Embryonic facial prominence (tissue), 1 donor: ENCODE measurements at regions not wholly inside any gene's neighbourhood (a gene's known extent, or its start where the extent isn't known, plus 50 kb on each side); places are given as distances from the start of the nearest gene placed in this dataset.
A peak's percentile ranks its signal among the peaks of the same experiment; 100 is the strongest.

Experiments
- DNase-seq: peaks from one replicate; pipeline ENCODE4 v3.0.0-alpha.2; 2016; ENCODE audit errors: extremely low spot score

DNA sequence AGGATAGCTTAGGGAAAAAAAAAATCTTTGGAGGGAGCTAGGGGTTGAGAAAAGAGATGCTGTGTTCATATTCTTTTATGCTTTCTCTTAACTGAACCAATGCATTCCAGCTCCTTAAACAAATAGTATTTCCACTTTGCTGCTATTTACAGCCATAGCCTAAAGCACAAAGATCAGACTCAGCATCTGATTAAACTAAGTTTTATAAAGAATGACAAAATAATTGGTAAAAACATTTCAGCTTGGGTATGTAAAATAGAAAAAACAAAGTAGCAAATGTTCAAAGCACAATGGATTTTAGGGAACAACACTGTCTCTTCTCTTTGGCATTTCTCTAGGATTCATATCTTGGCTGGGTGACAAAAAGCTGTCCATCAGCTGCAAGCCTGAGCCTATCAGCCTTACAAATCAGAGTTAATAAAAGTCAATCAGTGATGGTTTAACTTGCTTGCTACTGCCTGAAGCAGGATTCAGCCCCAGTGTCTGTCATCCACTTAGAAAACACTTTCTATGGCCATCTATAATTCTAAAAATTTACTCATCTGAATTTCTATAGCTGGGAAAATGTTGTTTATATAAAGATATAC is 232.1 kb upstream of the CDIN1 start:
- no peak for DNase-seq

DNA sequence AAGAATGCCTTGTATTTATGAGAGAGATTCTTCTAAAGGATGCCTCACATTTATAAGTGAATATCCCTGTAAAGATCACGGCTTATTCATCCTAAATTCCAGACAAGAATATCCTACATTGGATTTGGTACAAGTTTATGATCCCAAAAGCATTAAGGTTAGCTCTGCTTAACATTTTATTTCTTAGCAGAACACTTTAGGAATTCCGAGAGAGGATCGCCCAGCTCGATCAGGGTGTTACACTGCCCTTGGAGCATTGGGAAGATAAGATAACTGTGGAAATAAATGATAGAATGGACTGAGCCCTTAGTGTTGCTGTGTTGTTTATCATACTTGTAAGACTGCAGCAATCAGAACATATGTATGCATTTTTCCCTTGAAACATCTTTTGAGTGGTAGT is 223.0 kb upstream of the CDIN1 start:
- DNase-seq = no peak

DNA sequence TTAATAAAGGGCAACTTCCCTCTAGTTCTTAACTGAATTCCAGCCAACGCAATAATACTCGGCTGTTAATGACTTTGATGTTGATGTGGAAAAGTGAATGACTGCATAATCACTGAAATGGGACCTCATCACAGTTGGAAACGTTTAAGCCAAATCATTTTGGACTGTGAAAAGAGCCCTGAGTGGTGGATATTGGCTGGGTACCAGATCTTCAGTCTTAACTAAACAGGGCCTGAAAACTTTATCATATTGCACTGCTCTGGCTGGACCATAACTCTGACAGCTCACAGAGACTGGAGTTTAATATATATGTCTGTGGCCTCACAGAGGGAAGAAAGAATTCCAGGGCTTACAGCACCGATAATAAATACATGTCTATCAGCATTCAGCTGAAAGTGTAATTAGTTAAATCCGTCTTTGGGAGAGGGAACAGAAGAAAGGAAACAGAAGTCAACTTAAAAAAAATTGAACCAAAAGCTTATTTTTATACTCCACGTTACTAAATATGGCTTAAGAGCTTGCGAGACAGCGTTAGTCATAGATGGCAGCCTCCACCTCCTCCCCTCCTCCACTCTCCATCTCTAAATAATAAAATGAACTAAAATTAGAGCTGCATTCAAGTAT is 222.3 kb upstream of the CDIN1 start:
- DNase-seq = peak; percentile 46

DNA sequence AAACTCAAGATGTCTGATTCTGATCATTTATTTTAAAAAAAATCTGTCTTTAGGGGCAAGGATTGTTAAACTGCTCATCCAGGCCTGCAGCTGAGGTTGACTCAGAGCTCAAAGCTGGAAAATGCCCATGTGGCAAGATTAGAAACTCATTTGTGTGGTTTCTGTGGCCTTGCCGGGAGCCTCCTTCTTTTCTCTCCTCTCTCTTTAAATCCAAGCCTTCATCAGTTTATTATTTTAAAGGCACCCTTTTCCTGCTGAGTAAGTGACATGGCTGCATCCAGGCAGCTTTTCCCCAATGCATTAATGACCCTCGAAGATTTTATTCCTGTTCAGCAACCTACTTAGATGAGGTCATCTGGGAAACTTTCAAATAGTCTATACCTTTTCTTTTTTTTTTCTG is 221.3 kb upstream of the CDIN1 start:
- no peak for DNase-seq

DNA sequence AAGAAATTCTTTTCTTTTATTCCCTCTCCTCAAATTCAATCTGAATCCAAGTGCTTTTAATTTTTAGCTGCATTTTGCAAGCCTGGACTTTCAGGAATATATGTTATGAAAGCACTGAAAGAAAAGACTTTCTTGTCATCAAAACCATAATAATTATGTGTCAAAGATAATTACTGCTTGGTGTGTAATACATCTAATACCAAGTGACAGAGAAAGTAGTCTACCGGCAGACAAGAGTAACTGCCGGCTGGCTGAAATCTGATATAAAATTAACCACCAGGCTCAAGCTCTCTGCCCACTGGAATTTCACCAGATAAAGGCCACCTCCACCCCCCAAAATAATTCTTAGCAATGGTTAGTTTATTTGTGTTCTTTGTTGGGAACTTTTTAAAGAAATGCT is 220.9 kb upstream of the CDIN1 start:
- no peak for DNase-seq

DNA sequence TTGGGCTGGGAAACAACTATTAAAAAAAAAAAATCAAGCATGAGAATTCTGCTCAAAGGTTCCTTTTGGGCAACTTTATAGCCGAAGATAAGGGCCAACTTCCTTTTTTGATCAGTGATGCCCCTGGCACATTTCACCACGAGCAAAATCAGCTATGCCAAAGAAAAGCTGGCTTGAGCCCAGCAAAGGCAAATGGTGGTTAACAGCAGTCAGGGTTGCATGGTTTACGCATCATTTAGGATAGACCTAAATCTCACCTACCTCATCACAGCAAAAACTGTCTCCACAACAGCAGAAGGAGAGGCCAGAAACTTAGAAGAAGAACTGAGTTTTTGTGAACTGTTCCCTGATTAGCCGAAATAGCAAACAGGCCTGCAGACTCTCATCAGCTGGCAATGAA is 220.1 kb upstream of the CDIN1 start:
- DNase-seq = no peak

DNA sequence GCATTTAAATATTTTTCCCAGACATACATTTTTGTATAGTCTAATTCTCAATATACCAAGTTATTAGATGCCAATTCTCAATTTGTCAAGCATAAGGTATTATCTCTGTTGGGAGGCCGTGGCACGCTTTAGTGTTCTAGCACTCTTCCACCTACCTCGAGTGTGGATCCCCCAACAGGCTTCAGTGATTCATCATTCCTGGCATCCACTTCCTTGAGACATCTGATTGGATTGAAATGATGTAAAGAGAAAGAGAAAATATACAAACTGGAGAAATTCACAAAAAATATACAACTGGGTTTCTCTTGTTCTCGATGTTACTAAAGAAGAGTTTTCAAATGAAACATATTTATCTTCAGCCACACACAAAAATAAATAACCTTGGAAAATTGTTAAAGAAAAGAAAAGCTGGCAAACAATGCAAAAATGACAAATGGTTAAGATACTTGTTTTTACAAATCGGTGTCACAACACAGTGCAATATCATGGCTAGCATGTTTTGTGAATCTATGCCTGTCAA is 218.0 kb upstream of the CDIN1 start:
- no peak for DNase-seq

DNA sequence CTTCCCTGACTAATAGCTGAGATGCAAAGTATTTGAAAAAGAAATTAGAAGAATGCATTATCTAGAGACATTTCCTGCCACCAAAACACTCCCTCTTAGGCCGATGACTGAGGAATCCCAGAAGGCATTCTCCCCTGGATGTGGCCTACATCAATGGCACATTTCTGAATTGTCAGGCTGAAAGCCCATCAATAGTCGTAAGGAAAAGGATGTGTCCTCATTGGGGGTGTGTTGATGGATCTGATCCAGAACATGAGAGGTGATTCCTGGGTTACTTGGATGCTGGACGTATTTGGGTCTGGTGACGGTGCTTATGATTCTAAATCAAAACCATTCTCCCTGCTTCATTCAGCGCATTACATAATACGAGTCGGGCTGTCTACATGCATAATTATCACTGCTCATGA is 216.9 kb upstream of the CDIN1 start:
- no peak for DNase-seq

DNA sequence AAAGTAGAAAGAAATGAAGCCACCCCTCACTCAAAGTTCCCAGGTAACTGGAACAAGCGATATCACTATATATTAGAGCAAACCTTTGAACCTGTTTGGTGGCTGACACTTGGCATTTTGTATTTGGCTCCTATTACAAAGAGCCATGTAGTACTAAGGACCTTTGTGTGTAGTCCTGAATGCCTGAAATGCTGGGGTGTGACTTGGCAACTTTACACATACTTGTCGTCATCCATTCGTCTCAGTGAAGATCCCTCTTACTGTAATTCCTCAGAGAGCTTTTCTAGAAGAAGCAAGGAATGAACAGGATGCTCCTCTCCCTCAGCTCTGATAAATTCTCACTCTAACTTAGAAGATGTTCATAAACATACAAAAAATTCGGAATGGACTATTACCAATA is 216.1 kb upstream of the CDIN1 start:
- DNase-seq = no peak

DNA sequence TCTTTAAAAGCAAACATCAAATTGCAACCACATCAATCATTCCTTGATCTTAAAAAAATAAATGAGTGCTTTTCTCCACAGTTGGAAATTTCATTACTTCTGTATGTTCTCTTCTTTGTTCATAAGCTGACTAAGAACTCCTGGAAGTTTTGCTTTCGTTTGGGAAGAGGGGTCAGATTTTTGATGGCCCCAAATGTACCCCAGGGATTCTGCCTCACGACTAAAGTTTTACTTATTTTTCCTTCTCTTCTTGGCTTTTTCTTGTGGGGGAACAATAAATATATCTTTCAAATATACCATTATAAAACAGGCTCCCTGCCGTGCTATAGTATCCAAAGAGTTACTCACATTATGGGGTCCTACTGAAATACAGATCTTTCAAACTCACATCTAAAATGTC is 215.0 kb upstream of the CDIN1 start:
- DNase-seq = no peak

DNA sequence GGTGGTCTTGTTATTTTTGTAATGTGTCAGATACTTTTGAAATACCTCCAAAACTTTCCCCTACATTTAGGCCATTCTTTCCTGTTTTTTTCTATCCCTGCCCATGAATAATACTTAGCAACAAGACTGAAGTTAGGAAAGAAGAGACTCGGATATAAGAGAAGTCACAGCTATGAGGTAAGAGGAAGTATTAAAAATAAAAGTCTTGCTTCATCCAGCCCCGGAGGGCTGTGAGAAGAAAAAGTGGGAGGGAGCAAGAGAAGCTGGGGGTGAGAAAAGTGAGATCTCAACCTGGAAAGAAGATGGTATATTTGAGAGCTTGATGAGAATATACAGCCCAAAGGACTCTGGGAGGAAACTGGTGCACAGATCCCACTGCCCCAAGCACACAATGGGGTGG is 213.5 kb upstream of the CDIN1 start:
- DNase-seq = no peak

DNA sequence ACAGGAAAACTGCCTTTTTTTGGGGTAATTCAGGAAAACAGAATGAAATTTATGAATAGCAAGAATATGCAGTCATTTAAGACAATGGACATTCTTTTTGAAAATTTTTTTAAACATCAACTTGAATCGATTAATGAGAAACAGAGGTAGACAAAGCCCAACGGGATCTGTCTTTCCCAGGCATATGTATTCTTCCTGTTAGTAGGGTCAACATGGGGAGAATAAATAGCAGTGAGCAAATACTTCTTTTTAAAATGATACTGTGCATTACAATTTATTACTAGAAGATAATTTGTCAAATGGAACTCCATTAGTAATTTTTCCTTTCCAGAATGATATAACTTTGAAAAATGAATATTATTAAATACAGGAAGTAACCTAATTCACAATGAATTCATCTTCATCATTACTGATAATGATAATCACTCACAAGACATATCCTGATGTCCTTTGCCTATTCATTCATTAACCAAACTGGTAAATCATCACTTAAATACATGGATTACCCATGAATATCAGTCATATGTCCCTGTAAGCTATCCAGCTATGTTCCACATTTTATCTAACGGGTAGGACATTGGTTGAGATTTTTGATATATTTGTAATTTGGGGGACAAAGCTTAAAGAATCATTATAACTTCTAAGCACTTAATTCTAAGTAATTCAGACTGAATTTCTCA is 209.2 kb upstream of the CDIN1 start:
- no peak for DNase-seq

DNA sequence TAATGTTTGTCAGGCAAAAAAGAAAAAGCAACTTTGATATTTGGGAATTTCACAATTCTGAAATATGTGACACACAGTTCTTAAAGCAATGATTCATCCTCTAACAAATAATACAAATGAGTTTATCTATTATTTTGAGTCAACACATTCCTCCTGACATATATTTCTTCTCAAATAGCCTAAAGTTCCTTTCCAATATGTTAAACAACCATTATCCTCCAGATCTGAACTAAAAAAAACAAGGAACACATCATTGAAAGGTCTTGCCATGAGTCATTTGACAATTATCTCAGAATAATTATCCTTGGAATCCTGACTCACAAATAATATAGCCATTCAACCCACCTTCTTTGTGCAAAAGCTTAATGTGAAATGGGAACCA is 208.7 kb upstream of the CDIN1 start:
- DNase-seq = no peak

DNA sequence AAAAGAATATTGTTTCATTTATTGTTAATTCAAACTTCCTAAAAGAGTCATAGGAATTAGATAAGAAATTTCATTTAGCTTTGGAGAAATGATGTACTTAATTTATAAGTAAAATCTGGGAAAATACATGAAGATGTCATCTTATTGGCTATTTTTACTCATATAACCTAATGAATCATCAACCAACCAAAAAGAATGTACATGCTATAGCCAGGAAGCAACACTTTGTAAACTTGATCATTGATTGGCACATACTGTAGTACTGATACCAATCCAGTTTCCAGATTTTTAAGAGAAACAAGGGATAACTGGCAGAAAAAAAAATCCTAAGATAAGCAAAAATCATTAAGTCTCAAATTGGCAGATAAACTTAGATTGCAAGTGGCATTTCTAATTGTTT is 207.9 kb upstream of the CDIN1 start:
- no peak for DNase-seq

DNA sequence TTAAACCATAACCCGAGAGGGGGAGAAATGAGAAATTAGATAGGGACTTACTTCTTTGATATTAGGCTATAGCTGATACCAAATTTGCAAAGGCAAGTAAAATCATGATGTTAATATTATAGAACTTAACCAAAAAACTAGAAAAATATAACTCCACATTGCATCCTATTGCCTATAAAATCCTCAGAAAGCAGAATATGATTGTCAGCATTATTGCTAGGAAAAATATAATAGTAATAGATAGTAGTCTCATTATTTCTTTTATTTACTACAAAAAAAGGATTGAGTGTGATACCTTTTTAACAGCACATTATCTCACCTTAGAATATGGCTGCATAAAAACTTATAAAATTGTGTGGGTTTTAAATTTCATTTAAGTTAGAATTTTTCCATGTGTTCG is 206.5 kb upstream of the CDIN1 start:
- DNase-seq = no peak

DNA sequence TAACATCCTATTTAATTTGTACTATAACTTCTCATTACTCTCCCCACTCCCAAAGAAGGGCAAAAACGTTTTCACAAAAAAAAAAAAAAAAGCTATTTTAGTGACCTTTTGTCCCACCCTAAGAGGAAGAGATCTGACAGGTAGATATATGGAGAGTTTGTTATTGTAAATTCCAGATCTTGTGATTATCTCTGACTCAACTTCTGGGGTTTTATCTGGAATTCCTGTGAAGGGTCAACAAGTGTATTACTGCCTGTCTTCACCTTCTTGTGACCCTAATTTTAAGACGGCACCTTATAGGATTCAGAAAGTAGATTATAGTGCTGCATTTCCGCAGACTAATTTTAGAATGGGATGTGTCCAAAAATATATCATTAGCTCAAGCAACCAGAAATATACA is 205.9 kb upstream of the CDIN1 start:
- no peak for DNase-seq

DNA sequence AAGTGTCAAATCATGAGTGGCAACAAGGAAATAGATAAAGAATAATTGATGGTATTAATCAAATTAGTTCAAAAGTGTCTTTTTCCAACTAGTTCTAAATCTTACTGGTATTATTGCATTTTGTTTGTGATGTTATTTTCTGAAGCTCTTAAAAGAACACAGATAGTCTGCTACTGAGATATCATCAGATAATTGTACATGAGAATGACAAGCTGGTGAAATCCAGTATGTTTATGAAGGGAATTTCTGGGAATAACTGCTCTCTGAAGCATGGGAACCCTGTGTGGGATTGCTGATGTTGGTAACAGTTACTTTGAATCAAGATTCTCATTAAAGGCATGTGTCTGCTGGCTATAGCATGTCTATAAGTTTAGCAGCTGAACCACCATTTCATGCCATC is 190.3 kb upstream of the CDIN1 start:
- no peak for DNase-seq

DNA sequence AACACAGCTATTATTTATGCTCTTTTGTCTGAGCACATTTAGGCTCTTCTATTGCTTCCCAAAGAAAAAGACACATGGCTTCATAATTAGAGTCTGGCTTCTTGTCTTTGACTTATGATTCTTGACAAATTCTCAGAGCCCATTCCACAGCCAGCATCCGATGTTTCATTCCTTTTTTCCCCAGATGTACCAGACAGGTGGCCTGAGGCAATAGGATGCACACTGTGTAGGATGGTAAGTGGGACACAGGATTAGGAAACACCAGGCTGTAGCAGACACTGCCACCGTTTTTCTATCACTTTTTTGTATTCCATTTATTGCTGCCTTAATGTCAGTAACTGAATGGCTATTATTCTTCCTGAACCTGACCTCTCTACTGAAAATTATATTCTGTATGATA is 188.9 kb upstream of the CDIN1 start:
- no peak for DNase-seq

DNA sequence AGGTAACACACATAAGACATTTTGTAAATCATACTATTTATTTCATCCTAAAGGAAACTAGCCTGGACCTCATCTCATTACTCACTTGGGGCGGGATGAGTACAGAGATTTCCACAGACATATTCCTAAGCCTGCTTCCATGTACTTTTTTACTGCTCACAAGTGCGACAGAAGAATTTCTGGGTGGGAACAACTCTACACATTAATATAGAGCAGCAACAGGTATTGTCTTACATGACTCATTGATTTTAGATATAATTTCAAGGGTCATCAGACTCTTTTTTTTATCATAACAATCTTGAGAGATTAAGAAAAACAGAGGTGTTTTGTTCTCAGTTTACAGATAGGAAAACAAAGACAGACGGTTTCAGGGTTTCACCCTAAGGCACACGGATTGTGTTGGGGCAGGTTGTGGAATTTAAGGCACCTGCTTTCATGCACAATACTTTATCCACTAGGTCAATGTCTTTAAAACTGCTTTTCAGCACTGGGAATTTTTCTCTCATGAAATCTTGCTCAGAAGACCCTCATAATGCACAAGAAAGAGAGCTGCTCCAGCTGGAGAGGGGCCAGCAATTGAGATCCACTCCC is 186.7 kb upstream of the CDIN1 start:
- DNase-seq = no peak

DNA sequence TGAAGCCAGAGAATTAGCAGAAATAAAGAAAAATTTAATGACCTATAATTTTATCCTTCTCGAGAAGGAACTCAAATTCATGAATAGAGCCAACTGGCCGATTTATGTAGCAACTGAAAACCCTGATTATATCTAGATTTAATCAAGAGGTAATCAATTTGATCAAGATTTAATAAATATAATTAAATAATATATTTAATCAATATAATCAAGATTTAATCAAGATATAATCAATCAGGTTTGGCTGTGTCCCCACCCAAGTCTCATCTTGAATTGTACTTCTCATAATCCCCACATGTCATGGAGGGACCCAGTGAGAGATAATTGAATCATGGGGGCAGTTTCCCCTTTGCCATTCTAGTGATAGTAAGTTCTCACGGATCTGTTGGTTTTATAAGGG is 181.2 kb upstream of the CDIN1 start:
- DNase-seq = no peak

DNA sequence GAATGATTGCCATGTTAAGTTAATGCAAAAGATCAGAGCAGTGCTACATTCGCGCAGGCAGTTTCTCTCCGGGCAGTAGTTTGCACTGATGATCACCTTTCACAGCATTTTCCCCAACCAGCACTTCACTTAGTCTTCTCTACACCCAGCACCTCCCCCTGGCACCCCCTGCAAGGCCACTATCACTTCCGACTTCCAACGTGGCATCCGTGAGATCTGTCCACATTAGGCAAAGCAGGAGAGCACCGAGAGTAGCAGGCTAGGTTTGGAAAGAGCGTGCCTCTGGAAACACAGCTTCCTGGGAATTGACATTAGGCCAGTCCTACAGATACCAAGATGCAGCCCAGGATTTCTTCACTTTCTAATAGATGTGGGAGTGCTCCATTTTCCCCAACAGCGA is 180.2 kb upstream of the CDIN1 start:
- DNase-seq = no peak

DNA sequence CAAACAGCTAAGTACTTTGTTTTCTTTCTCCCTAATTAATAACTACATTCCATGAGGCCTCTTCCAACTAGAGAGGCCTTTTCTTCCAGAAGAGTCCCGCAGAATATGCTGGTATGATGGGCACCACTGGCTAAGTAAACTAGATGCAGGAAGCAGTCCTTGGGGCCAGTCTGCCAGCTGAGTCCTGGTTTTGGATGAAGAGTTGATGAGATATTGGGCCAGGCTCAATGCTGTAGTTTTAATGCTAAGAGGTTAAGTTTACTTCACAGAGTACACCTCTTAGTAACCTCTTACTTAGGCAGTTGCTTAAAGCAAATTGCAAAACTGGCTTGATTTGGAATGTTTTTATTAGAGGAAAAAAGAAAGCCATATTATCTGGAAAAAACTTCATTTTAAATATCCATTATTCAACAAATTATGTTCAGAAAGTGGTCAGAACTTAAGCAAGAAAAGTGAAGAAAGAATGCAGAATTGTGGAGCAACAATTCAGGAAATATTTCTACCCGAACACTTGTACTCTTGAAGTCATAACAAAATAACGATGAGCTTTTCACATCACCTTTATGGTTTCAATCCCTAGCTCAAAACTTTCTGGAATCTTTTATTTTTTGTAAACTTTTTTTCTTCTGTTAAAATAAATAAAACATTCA is 178.4 kb upstream of the CDIN1 start:
- DNase-seq = no peak

DNA sequence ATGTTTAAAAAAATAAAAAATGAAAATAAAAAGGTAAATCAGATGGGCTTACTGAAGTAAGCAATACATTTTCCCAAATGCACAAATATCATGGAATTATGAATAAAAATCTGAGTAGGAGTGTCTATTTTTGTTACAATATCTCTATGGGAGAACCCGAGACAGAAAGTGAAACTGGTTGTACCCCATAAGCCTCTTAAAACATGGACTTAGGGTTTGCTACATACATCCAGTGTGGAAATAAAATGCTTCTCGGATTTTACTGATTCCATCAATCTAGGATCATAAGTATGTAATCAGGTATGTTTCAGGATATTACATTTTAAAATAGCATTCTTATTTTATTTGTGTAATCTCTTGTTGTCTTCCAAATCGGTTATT is 177.8 kb upstream of the CDIN1 start:
- no peak for DNase-seq
